Neuronal stem cell (in vitro differentiated cells): ENCODE measurements at regions not wholly inside any gene's neighbourhood (a gene's known extent, or its start where the extent isn't known, plus 50 kb on each side); places are given as distances from the start of the nearest gene placed in this dataset.

Experiments used
- DNase-seq: peaks from one replicate; pipeline ENCODE4 v3.0.0-alpha.2; 2013; ENCODE audit warnings: low spot score
- H2AFZ ChIP-seq: one replicate; pipeline ENCODE4 v1.6.1; 2013; ENCODE audit warnings: mild to moderate bottlenecking, low read length, inconsistent platforms
- H2AK5ac ChIP-seq: 2 replicates; pipeline ENCODE4 v1.6.1; 2013; ENCODE audit warnings: low read depth, mild to moderate bottlenecking, inconsistent platforms, low read length, moderate library complexity, mixed read lengths
- H2BK120ac ChIP-seq: 2 replicates; pipeline ENCODE4 v1.6.1; 2013; ENCODE audit warnings: low read depth, mild to moderate bottlenecking, inconsistent platforms, low read length, moderate library complexity, mixed read lengths
- H2BK12ac ChIP-seq: one replicate; pipeline ENCODE4 v1.6.1; 2013; ENCODE audit warnings: low read length, inconsistent platforms
- H2BK15ac ChIP-seq: 2 replicates; pipeline ENCODE4 v1.6.1; 2013; ENCODE audit warnings: mild to moderate bottlenecking, low read length, inconsistent platforms, mixed read lengths
- H2BK5ac ChIP-seq: one replicate; pipeline ENCODE4 v1.6.1; 2013; ENCODE audit warnings: inconsistent platforms, mild to moderate bottlenecking, low read length, moderate library complexity
- H3K14ac ChIP-seq: one replicate; pipeline ENCODE4 v1.6.1; 2013; ENCODE audit warnings: low read length, inconsistent platforms
- H3K18ac ChIP-seq: 2 replicates; pipeline ENCODE4 v1.6.1; 2013; ENCODE audit warnings: low read length, inconsistent platforms
- H3K23ac ChIP-seq: 2 replicates; pipeline ENCODE4 v1.6.1; 2013; ENCODE audit warnings: low read depth, mild to moderate bottlenecking, mixed read lengths, low read length, inconsistent platforms; ENCODE audit not compliant: poor library complexity
- H3K27ac ChIP-seq: replicated peaks from 3 replicates; pipeline ENCODE4 v1.5.1; 2013; ENCODE audit warnings: low read length, inconsistent platforms
- H3K27me3 ChIP-seq, 3 experiments: 2 replicates each; pipeline ENCODE4 v1.6.1; 2013; ENCODE audit warnings: low read length in 3 of 3, mild to moderate bottlenecking in 2 of 3, inconsistent platforms in 1 of 3, low read depth in 1 of 3, mixed read lengths in 1 of 3, moderate library complexity in 1 of 3; ENCODE audit not compliant: control insufficient read depth in 3 of 3, insufficient read depth in 3 of 3
- H3K36me3 ChIP-seq, 2 donors: replicated peaks in 1 of 2; 2 replicates each; pipeline ENCODE4 v1.6.1; 2013; ENCODE audit warnings: low read length in 2 of 2; ENCODE audit not compliant: control insufficient read depth in 2 of 2, insufficient read depth in 2 of 2
- H3K4ac ChIP-seq: 2 replicates; pipeline ENCODE4 v1.6.1; 2013; ENCODE audit warnings: inconsistent platforms, mild to moderate bottlenecking, low read length, moderate library complexity
- H3K4me1 ChIP-seq, 2 donors: 1 replicate in 1 of 2; 2 replicates in 1 of 2; pipeline ENCODE4 v1.6.1; 2013; ENCODE audit warnings: low read length in 2 of 2, low read depth in 1 of 2; ENCODE audit not compliant: control insufficient read depth in 2 of 2, insufficient read depth in 1 of 2
- H3K4me2 ChIP-seq: one replicate; pipeline ENCODE4 v1.6.1; 2013; ENCODE audit warnings: mild to moderate bottlenecking, low read length, inconsistent platforms; ENCODE audit not compliant: insufficient read depth, poor library complexity, severe bottlenecking
- H3K4me3 ChIP-seq, 2 donors: 2 replicates each; pipeline ENCODE4 v1.5.1; 2013; ENCODE audit warnings: low read length in 2 of 2, mild to moderate bottlenecking in 2 of 2, inconsistent platforms in 1 of 2, moderate library complexity in 1 of 2
- H3K79me1 ChIP-seq: one replicate; pipeline ENCODE4 v1.6.1; 2013; ENCODE audit warnings: low read depth, mild to moderate bottlenecking, inconsistent platforms, low read length, moderate library complexity
- H3K9ac ChIP-seq: one replicate; pipeline ENCODE4 v1.6.1; 2013; ENCODE audit warnings: mild to moderate bottlenecking, low read depth, low read length, inconsistent platforms; ENCODE audit not compliant: poor library complexity
- H3K9me3 ChIP-seq, 2 donors: replicated peaks in 1 of 2; 2 replicates each; pipeline versions ENCODE3 to v1.6.1; 2013; ENCODE audit warnings: low read length in 2 of 2, mild to moderate bottlenecking in 2 of 2, inconsistent platforms in 1 of 2, low read depth in 1 of 2, mixed read lengths in 1 of 2, moderate library complexity in 1 of 2; ENCODE audit not compliant: control insufficient read depth in 2 of 2, insufficient read depth in 1 of 2
- H4K8ac ChIP-seq: one replicate; pipeline ENCODE4 v1.6.1; 2013; ENCODE audit warnings: low read depth, mild to moderate bottlenecking, inconsistent platforms, low read length, moderate library complexity
- H4K91ac ChIP-seq: one replicate; pipeline ENCODE4 v1.6.1; 2013; ENCODE audit warnings: low read length, low read depth, mild to moderate bottlenecking, inconsistent platforms; ENCODE audit not compliant: poor library complexity
- WGBS, 2 donors: extraction: QIAGEN DNeasy Blood & Tissue Kit; methylation state at CpG; one replicate each; pipeline ENCODE4 v1.1.7; 2013; ENCODE audit warnings: missing lambda C conversion rate in 2 of 2, mixed read lengths in 1 of 2; ENCODE audit not compliant: insufficient read length in 2 of 2, insufficient replicate concordance in 1 of 2; ENCODE audit errors: extremely low coverage in 2 of 2; 5-methylcytosine and 5-hydroxymethylcytosine counted together

- Histone ChIP-seq H3K36me3 (no peaks in the 10 kb centered on the region), H4K8ac (no peak overlapping the region), H2BK15ac (no peak overlapping the region), H3K14ac (no peak overlapping the region), H3K23ac (no peak overlapping the region), H3K9ac (no peak overlapping the region), H3K27ac (no peak overlapping the region), H2AK5ac (no peak overlapping the region), H3K79me1 (no peaks in the 10 kb centered on the region), H3K4me1 (no peaks in the 10 kb centered on the region), H2BK5ac (no peak overlapping the region), H3K4me3 (no peak overlapping the region), H3K18ac (no peak overlapping the region), H3K27me3 (no peaks in the 10 kb centered on the region), H3K4me2 (no peak overlapping the region), H2AFZ (no peak overlapping the region), H3K4ac (no peak overlapping the region), H3K9me3 (peaks cover 2% of the 10 kb centered on the region in 2 donors), H2BK120ac (no peak overlapping the region), H4K91ac (no peak overlapping the region), H2BK12ac (no peak overlapping the region)
- no CpG with 5 or more reads among the region's 2 CpGs for whole genome bisulfite sequencing, 2 donors
- no peak for DNase-seq
Measured at GRCh38 chr4:122679946-122680345, 52.6 kb upstream of the BBS12 start.

GRCh38 chr4:122681568-122681967 lies 50.9 kb upstream of the BBS12 start:
- Histone ChIP-seq H3K9me3 (peaks cover 2% of the 10 kb centered on the region in 2 donors), H2AK5ac (no peak overlapping the region)
- WGBS, 2 donors, result no CpG with 5 or more reads among the region's 3 CpGs

More at GRCh38 chr4:122681568-122681967, 50.9 kb upstream of the BBS12 start:
- Histone ChIP-seq H3K4me3 (no peak overlapping the region), H3K4me2 (no peak overlapping the region), H3K23ac (no peak overlapping the region), H3K4ac (no peak overlapping the region), H4K8ac (no peak overlapping the region), H3K79me1 (no peaks in the 10 kb centered on the region), H2BK120ac (no peak overlapping the region), H2BK15ac (no peak overlapping the region), H3K9ac (no peak overlapping the region), H3K27ac (no peak overlapping the region), H3K4me1 (no peaks in the 10 kb centered on the region), H3K18ac (no peak overlapping the region), H4K91ac (no peak overlapping the region), H2BK5ac (peak overlapping the region; percentile 4), H3K36me3 (no peaks in the 10 kb centered on the region), H2AFZ (no peak overlapping the region), H3K14ac (no peak overlapping the region), H3K27me3 (no peaks in the 10 kb centered on the region), H2BK12ac (no peak overlapping the region)
- no peak for DNase-seq
